ENCODE measurements at regions not wholly inside any gene's neighbourhood (a gene's known extent, or its start where the extent isn't known, plus 50 kb on each side); places are given as distances from the start of the nearest gene placed in this dataset.

DNA sequence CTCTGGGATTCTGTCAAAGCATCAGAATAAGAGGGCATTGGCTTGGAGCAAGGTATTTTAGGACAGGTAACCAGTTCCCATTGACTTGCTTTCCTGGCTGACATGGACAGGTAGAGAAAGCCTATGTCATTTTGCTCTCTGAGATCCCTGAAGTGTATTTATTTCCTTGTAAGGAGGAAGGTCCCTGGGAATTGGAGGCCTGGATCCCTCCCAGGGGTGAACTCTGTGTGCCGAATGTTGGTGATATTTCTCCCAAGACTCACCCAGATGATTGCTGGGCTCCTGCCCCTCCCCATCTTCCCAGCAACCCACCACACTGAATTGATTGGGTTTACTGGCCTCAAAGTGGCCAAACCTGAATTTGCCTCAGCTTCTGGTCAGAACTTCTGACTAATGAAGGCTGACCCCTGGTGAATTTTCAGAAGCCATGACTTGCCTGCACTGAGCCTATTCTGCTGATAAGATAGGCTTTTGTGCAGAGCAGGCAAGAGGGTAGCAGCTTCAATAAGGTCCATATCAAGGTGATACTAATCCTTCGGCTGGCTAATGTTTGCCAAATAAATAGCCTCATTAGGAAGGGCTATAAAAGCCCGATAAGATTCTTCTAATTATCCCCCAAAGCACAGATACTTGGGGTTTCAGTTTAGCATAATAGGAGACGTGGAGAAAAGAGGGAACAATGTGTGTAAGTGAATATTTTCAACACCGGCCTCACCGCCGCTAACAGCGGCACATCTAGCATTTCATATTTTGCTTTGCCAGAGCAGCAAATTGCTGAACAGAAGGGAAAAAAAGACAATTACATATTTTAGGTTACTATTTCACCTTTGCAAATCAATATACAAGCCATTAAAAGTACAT lies 152.9 kb upstream of the PITX1 start:
- no peaks in the 10 kb centered on the region for H4K20me1 ChIP-seq (ENCODE audit: insufficient read depth, low read length)
- no peaks in the 10 kb centered on the region for H3K36me3 ChIP-seq (ENCODE audit: insufficient read depth, low read length)
- ATAC-seq (ENCODE audit: insufficient read depth, low read depth) (no peak), DNase-seq (no peak)
- no peak overlapping the region for H2AFZ ChIP-seq (ENCODE audit: low read depth, low read length)
- no peaks in the 10 kb centered on the region for H3K9me3 ChIP-seq (ENCODE audit: insufficient read depth, low read length, severe bottlenecking)
- no peak overlapping the region for H3K4me2 ChIP-seq (ENCODE audit: insufficient read depth, low read length)
- peaks cover 22% of the 10 kb centered on the region for H3K27me3 ChIP-seq (ENCODE audit: insufficient read depth, low read length, poor library complexity)
- H3K4me3 ChIP-seq (ENCODE audit: low read depth in 1 of 2, low read length in 2 of 2): no peak overlapping the region
- no peak for TF ChIP-seq EZH2 (IDR thresholded peaks at IDR 0.05; ENCODE audit: borderline replicate concordance, low read depth, low read length, severe bottlenecking)
- TF ChIP-seq, protein P1, sequence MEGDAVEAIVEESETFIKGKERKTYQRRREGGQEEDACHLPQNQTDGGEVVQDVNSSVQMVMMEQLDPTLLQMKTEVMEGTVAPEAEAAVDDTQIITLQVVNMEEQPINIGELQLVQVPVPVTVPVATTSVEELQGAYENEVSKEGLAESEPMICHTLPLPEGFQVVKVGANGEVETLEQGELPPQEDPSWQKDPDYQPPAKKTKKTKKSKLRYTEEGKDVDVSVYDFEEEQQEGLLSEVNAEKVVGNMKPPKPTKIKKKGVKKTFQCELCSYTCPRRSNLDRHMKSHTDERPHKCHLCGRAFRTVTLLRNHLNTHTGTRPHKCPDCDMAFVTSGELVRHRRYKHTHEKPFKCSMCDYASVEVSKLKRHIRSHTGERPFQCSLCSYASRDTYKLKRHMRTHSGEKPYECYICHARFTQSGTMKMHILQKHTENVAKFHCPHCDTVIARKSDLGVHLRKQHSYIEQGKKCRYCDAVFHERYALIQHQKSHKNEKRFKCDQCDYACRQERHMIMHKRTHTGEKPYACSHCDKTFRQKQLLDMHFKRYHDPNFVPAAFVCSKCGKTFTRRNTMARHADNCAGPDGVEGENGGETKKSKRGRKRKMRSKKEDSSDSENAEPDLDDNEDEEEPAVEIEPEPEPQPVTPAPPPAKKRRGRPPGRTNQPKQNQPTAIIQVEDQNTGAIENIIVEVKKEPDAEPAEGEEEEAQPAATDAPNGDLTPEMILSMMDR (IDR thresholded peaks at IDR 0.05; ENCODE audit: borderline replicate concordance, extremely low read depth, low read length, poor library complexity, severe bottlenecking): no peak
- no peak overlapping the region for H3K27ac ChIP-seq (ENCODE audit: low read length)
- peaks cover 4% of the 10 kb centered on the region for H3K4me1 ChIP-seq (ENCODE audit: insufficient read depth, low read length)
- H3K79me2 ChIP-seq (ENCODE audit: insufficient read depth, low read length): no peaks in the 10 kb centered on the region
- H3K9ac ChIP-seq (ENCODE audit: low read depth, low read length): no peak overlapping the region

GRCh38 chr5:135185481-135186065 lies 151.5 kb upstream of the PITX1 start:
- TF ChIP-seq, protein P1 (IDR thresholded peaks at IDR 0.05; ENCODE audit: borderline replicate concordance, extremely low read depth, low read length, poor library complexity, severe bottlenecking): no peak
- no peak for TF ChIP-seq EZH2 (IDR thresholded peaks at IDR 0.05; ENCODE audit: borderline replicate concordance, low read depth, low read length, severe bottlenecking)
- no peaks in the 10 kb centered on the region for H3K79me2 ChIP-seq (ENCODE audit: insufficient read depth, low read length)
- ATAC-seq (ENCODE audit: insufficient read depth, low read depth): peak; percentile 67
- no peak overlapping the region for H3K4me3 ChIP-seq (ENCODE audit: low read depth in 1 of 2, low read length in 2 of 2)
- no peak overlapping the region for H3K4me2 ChIP-seq (ENCODE audit: insufficient read depth, low read length)
- H3K9me3 ChIP-seq (ENCODE audit: insufficient read depth, low read length, severe bottlenecking): no peaks in the 10 kb centered on the region
- no peak overlapping the region for H3K9ac ChIP-seq (ENCODE audit: low read depth, low read length)
- H3K4me1 ChIP-seq (ENCODE audit: insufficient read depth, low read length): no peaks in the 10 kb centered on the region
- H3K36me3 ChIP-seq (ENCODE audit: insufficient read depth, low read length): no peaks in the 10 kb centered on the region
- DNase-seq: peak; percentile 16
- H2AFZ ChIP-seq (ENCODE audit: low read depth, low read length): no peak overlapping the region
- H4K20me1 ChIP-seq (ENCODE audit: insufficient read depth, low read length): no peaks in the 10 kb centered on the region
- no peak overlapping the region for H3K27ac ChIP-seq (ENCODE audit: low read length)
- H3K27me3 ChIP-seq (ENCODE audit: insufficient read depth, low read length, poor library complexity): peaks cover 12% of the 10 kb centered on the region

GRCh38 chr5:135184646-135185045 lies 150.6 kb upstream of the PITX1 start:
- Histone ChIP-seq H3K27me3 (ENCODE audit: insufficient read depth, low read length, poor library complexity) (peaks cover 12% of the 10 kb centered on the region), H3K4me1 (ENCODE audit: insufficient read depth, low read length) (no peaks in the 10 kb centered on the region), H3K4me2 (ENCODE audit: insufficient read depth, low read length) (no peak overlapping the region), H4K20me1 (ENCODE audit: insufficient read depth, low read length) (no peaks in the 10 kb centered on the region), H3K79me2 (ENCODE audit: insufficient read depth, low read length) (no peaks in the 10 kb centered on the region), H3K4me3 (ENCODE audit: low read depth in 1 of 2, low read length in 2 of 2) (no peak overlapping the region), H3K9ac (ENCODE audit: low read depth, low read length) (no peak overlapping the region), H3K36me3 (ENCODE audit: insufficient read depth, low read length) (no peaks in the 10 kb centered on the region), H3K27ac (ENCODE audit: low read length) (no peak overlapping the region), H2AFZ (ENCODE audit: low read depth, low read length) (no peak overlapping the region), H3K9me3 (ENCODE audit: insufficient read depth, low read length, severe bottlenecking) (no peaks in the 10 kb centered on the region)
- DNase-seq (no peak), ATAC-seq (ENCODE audit: insufficient read depth, low read depth) (no peak)
- TF ChIP-seq, protein P1 (IDR thresholded peaks at IDR 0.05; ENCODE audit: borderline replicate concordance, extremely low read depth, low read length, poor library complexity, severe bottlenecking): no peak
- no peak for TF ChIP-seq EZH2 (IDR thresholded peaks at IDR 0.05; ENCODE audit: borderline replicate concordance, low read depth, low read length, severe bottlenecking)
